Stomach (tissue), 4 donors: ENCODE measurements at regions not wholly inside any gene's neighbourhood (a gene's known extent, or its start where the extent isn't known, plus 50 kb on each side); places are given as distances from the start of the nearest gene placed in this dataset.

Experiments used
- EP300 ChIP-seq: sonication (generic); formaldehyde crosslinking; IDR thresholded peaks from one replicate; pipeline ENCODE4 v1.6.1; 2017; ENCODE audit warnings: antibody characterized with exemption
- POLR2A ChIP-seq, 4 donors: fragments of 450-650 bp; IDR thresholded peaks; one replicate each; pipeline ENCODE4 v1.6.1; 2016; ENCODE audit warnings: antibody characterized with exemption in 4 of 4, control low read depth in 2 of 4, mild to moderate bottlenecking in 1 of 4, moderate library complexity in 1 of 4
- POLR2AphosphoS5 ChIP-seq, 3 donors: sonication (generic); formaldehyde crosslinking; IDR thresholded peaks; one replicate each; pipeline ENCODE4 v1.6.1; 2016; ENCODE audit warnings: antibody characterized with exemption in 3 of 3
- TF ChIP-seq, protein P1 (sequence below), 7 experiments: fragments of 450-650 bp in 4 of 7; fragments of 200-600 bp in 3 of 7; sonication (generic) in 3 of 7; IDR thresholded peaks; one replicate each; pipeline ENCODE4 v1.5.1; 2016 to 2019; ENCODE audit warnings: antibody characterized with exemption in 7 of 7, control low read depth in 2 of 7, mild to moderate bottlenecking in 1 of 7

- TF ChIP-seq, protein P1, sequence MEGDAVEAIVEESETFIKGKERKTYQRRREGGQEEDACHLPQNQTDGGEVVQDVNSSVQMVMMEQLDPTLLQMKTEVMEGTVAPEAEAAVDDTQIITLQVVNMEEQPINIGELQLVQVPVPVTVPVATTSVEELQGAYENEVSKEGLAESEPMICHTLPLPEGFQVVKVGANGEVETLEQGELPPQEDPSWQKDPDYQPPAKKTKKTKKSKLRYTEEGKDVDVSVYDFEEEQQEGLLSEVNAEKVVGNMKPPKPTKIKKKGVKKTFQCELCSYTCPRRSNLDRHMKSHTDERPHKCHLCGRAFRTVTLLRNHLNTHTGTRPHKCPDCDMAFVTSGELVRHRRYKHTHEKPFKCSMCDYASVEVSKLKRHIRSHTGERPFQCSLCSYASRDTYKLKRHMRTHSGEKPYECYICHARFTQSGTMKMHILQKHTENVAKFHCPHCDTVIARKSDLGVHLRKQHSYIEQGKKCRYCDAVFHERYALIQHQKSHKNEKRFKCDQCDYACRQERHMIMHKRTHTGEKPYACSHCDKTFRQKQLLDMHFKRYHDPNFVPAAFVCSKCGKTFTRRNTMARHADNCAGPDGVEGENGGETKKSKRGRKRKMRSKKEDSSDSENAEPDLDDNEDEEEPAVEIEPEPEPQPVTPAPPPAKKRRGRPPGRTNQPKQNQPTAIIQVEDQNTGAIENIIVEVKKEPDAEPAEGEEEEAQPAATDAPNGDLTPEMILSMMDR (IDR thresholded peaks at IDR 0.05) = no peak
- TF ChIP-seq POLR2A (IDR thresholded peaks at IDR 0.05) = no peak
- TF ChIP-seq POLR2AphosphoS5 (IDR thresholded peaks at IDR 0.05) = no peak
- TF ChIP-seq EP300 = no peak
These were observed 387.7 kb downstream of the STK39 start for GRCh38 chr2:167859676-167860075.
